Thyroid gland (tissue), 4 donors: ENCODE measurements at regions not wholly inside any gene's neighbourhood (a gene's known extent, or its start where the extent isn't known, plus 50 kb on each side); places are given as distances from the start of the nearest gene placed in this dataset.

Source experiments
- DNase-seq, 2 donors: peaks; one replicate each; pipeline ENCODE4 v3.0.0-alpha.2; 2019
- H3K27ac ChIP-seq, 3 donors: fragments of 200-600 bp; sonication (generic); 1 replicate in 2 of 3; 2 replicates in 1 of 3; pipeline ENCODE4 v1.5.1; 2016 to 2019; ENCODE audit warnings: mild to moderate bottlenecking in 1 of 3, moderate library complexity in 1 of 3
- H3K27me3 ChIP-seq: fragments of 200-600 bp; sonication (generic); one replicate; pipeline ENCODE4 v1.5.1; 2019
- H3K36me3 ChIP-seq, 2 donors: fragments of 200-600 bp; sonication (generic); one replicate each; pipeline ENCODE4 v1.5.1; 2016 to 2019
- H3K4me1 ChIP-seq, 2 donors: fragments of 200-600 bp; sonication (generic); one replicate each; pipeline ENCODE4 v1.5.1; 2017 to 2019
- H3K4me3 ChIP-seq, 3 donors: fragments of 200-600 bp; sonication (generic); replicated peaks in 1 of 3; 1 replicate in 2 of 3; 2 replicates in 1 of 3; pipeline ENCODE4 v1.5.1; 2016; ENCODE audit warnings: mild to moderate bottlenecking in 1 of 3
- H3K9me3 ChIP-seq: fragments of 200-600 bp; sonication (generic); one replicate; pipeline ENCODE4 v1.5.1; 2017
- POLR2A ChIP-seq, 2 donors: fragments of 450-650 bp; IDR thresholded peaks; one replicate each; pipeline ENCODE4 v1.6.1; 2017; ENCODE audit warnings: antibody characterized with exemption in 2 of 2, mild to moderate bottlenecking in 2 of 2, moderate library complexity in 1 of 2
- WGBS, 2 donors: methylation state at CpG; one replicate each; pipeline ENCODE4 v1.1.5; 2017; 5-methylcytosine and 5-hydroxymethylcytosine counted together
- intact Hi-C: fragments of 100-400 bp; cut with DNase I; formaldehyde crosslinking; loops from one replicate; pipeline ENCODE4 v1.15.1; 2023
- TF ChIP-seq, protein P1 (sequence below), 6 experiments: fragments of 200-600 bp in 3 of 6; fragments of 450-650 bp in 3 of 6; sonication (generic) in 3 of 6; IDR thresholded peaks; one replicate each; pipeline ENCODE4 v1.5.1; 2016 to 2019; ENCODE audit warnings: antibody characterized with exemption in 6 of 6, mild to moderate bottlenecking in 2 of 6, inconsistent platforms in 1 of 6, moderate library complexity in 1 of 6

DNA sequence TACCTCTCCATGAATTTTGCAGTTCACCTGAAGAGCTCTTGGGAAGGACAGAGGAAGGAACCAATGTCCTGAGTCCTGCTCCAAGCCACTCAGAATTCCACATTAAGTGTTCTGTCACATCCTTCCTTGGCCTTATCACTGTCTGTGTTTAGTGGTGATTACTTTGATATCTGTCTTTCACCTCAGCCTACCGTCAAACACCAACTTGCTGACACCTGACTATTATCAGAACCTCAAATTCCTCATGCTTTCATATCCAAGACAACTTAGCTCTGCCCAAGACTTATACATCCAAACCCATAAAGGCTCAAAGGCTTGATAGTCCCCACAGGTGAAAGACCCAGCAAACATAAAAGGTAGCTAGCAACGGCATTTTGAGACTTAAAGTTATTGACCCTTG, 280.0 kb downstream of the MEX3B start:
- Histone ChIP-seq H3K27ac (no peak overlapping the region), H3K9me3 (no peaks in the 10 kb centered on the region), H3K36me3 (no peaks in the 10 kb centered on the region), H3K4me3 (no peak overlapping the region), H3K27me3 (no peaks in the 10 kb centered on the region), H3K4me1 (no peaks in the 10 kb centered on the region)
- TF ChIP-seq POLR2A (IDR thresholded peaks at IDR 0.05) = no peak
- TF ChIP-seq, protein P1, sequence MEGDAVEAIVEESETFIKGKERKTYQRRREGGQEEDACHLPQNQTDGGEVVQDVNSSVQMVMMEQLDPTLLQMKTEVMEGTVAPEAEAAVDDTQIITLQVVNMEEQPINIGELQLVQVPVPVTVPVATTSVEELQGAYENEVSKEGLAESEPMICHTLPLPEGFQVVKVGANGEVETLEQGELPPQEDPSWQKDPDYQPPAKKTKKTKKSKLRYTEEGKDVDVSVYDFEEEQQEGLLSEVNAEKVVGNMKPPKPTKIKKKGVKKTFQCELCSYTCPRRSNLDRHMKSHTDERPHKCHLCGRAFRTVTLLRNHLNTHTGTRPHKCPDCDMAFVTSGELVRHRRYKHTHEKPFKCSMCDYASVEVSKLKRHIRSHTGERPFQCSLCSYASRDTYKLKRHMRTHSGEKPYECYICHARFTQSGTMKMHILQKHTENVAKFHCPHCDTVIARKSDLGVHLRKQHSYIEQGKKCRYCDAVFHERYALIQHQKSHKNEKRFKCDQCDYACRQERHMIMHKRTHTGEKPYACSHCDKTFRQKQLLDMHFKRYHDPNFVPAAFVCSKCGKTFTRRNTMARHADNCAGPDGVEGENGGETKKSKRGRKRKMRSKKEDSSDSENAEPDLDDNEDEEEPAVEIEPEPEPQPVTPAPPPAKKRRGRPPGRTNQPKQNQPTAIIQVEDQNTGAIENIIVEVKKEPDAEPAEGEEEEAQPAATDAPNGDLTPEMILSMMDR (IDR thresholded peaks at IDR 0.05) = no peak
- WGBS, 2 donors = 74 to 85% methylated on average over 2 of the region's 2 CpGs
- no peak for DNase-seq
- intact Hi-C loops = no loop called here

- H3K4me3 ChIP-seq = no peak overlapping the region
- 92 to 97% methylated on average over 1 of the region's 1 CpG for WGBS, 2 donors
- no peaks in the 10 kb centered on the region for H3K9me3 ChIP-seq
Measured at GRCh38 chr15:81763304-81763703, 282.5 kb downstream of the MEX3B start.

DNA sequence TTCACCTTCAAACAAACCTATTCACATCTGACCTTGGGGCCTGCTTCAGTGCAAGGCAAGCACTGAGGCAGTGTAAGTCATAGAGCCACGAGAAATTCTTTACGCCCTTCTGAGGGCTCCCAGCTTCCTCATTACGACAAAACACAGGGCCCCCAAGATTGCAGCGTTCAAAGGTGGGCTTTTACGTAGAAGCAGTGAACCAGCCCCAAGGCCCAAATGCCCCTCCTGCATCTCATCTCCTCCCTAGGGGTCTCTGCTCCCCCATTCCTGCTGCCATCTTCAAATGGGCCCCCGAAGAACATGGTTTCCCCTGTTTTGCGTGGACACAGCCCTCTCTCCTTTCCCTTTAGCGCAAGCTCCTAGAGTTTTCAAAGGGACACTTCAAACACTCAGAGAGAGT, 285.1 kb downstream of the MEX3B start:
- Histone ChIP-seq H3K4me3 (no peak overlapping the region), H3K36me3 (no peaks in the 10 kb centered on the region), H3K9me3 (no peaks in the 10 kb centered on the region), H3K27ac (no peak overlapping the region), H3K4me1 (no peaks in the 10 kb centered on the region), H3K27me3 (no peaks in the 10 kb centered on the region)
- no peak for TF ChIP-seq POLR2A (IDR thresholded peaks at IDR 0.05)
- TF ChIP-seq, protein P1 (IDR thresholded peaks at IDR 0.05) = no peak
- WGBS, 2 donors = 60 to 65% methylated on average over 8 of the region's 8 CpGs
- intact Hi-C loops = no loop called here
- no peak for DNase-seq

More at GRCh38 chr15:81763304-81763703, 282.5 kb downstream of the MEX3B start:
- no peaks in the 10 kb centered on the region for H3K27me3 ChIP-seq
- no peaks in the 10 kb centered on the region for H3K36me3 ChIP-seq
- intact Hi-C loops = no loop called here
- H3K4me1 ChIP-seq = no peaks in the 10 kb centered on the region
- TF ChIP-seq, protein P1 (IDR thresholded peaks at IDR 0.05) = no peak
- TF ChIP-seq POLR2A (IDR thresholded peaks at IDR 0.05) = no peak
- H3K27ac ChIP-seq = no peak overlapping the region
- no peak for DNase-seq

DNA sequence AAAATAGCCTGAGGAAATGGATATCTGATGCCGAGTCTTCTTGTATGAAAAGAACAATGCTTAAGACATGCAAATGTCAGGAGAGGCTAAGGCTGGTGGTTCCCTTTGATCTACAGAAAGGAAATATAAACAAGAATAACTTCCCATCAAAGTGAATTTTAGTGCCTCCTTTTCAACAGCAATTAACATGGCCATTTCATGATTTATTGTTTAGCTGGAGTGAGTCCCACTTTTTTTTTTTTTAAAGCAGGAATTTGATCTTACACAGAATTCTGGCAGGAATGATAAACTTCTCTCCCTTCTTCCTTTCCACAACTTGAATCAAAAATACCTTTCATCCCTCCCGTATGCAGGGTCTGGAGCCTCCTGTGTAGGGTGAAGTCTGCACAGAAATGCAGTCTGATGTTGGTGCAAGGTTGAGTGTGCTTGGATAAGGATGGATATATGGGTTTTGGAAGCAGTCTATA, 287.0 kb downstream of the MEX3B start:
- no peaks in the 10 kb centered on the region for H3K4me1 ChIP-seq
- no peaks in the 10 kb centered on the region for H3K36me3 ChIP-seq
- no peaks in the 10 kb centered on the region for H3K27me3 ChIP-seq
- no peak for DNase-seq
- no peak for TF ChIP-seq POLR2A (IDR thresholded peaks at IDR 0.05)
- TF ChIP-seq, protein P1 (IDR thresholded peaks at IDR 0.05) = no peak
- 64 to 68% methylated on average over 2 of the region's 2 CpGs for WGBS, 2 donors
- H3K27ac ChIP-seq = no peak overlapping the region
- intact Hi-C loops = no loop called here
- H3K4me3 ChIP-seq = no peak overlapping the region
- no peaks in the 10 kb centered on the region for H3K9me3 ChIP-seq

GRCh38 chr15:81755626-81756025, 290.2 kb downstream of the MEX3B start:
- H3K4me1 ChIP-seq = peaks cover 0 to 3% of the 10 kb centered on the region in 2 donors
- intact Hi-C loops = no loop called here

More at GRCh38 chr15:81755626-81756025, 290.2 kb downstream of the MEX3B start:
- no peaks in the 10 kb centered on the region for H3K9me3 ChIP-seq
- WGBS, 2 donors = 84 to 86% methylated on average over 4 of the region's 4 CpGs
- no peak for TF ChIP-seq POLR2A (IDR thresholded peaks at IDR 0.05)
- TF ChIP-seq, protein P1 (IDR thresholded peaks at IDR 0.05) = no peak
- no peak overlapping the region for H3K4me3 ChIP-seq
- no peaks in the 10 kb centered on the region for H3K36me3 ChIP-seq
- H3K27ac ChIP-seq = no peak overlapping the region
- DNase-seq = no peak
- H3K27me3 ChIP-seq = no peaks in the 10 kb centered on the region
